H9 (cell line): ENCODE measurements at regions not wholly inside any gene's neighbourhood (a gene's known extent, or its start where the extent isn't known, plus 50 kb on each side); places are given as distances from the start of the nearest gene placed in this dataset.
"Not testable (repeated sequence)": the region's sequence is repeated elsewhere in the genome, so short reads cannot be mapped to it uniquely, and the experiment has no call there.

Experiments
- DNase-seq: peaks from one replicate; pipeline ENCODE4 v3.0.0-alpha.2; 2017
- H2AFZ ChIP-seq: one replicate; pipeline ENCODE4 v1.6.1; 2013; ENCODE audit warnings: mild to moderate bottlenecking, low read length, control low read depth, moderate library complexity
- H2AK5ac ChIP-seq: 2 replicates; pipeline ENCODE4 v1.6.1; 2013; ENCODE audit warnings: low read length, control low read depth, mixed read lengths; ENCODE audit not compliant: insufficient read length
- H2BK120ac ChIP-seq: one replicate; pipeline ENCODE4 v1.6.1; 2013; ENCODE audit warnings: low read depth, mild to moderate bottlenecking, low read length, control low read depth, inconsistent platforms; ENCODE audit not compliant: poor library complexity, severe bottlenecking
- H2BK12ac ChIP-seq: 2 replicates; pipeline ENCODE4 v1.6.1; 2013; ENCODE audit warnings: low read length, control low read depth, mixed read lengths, low read depth; ENCODE audit not compliant: insufficient read length
- H2BK15ac ChIP-seq: 2 replicates; pipeline ENCODE4 v1.6.1; 2013; ENCODE audit warnings: low read depth, low read length, control low read depth
- H2BK20ac ChIP-seq: one replicate; pipeline ENCODE4 v1.6.1; 2013; ENCODE audit warnings: low read depth, mild to moderate bottlenecking, low read length, control low read depth, inconsistent platforms; ENCODE audit not compliant: poor library complexity, severe bottlenecking
- H2BK5ac ChIP-seq: 2 replicates; pipeline ENCODE4 v1.6.1; 2013; ENCODE audit warnings: low read length, control low read depth, mixed read lengths; ENCODE audit not compliant: insufficient read length
- H3K14ac ChIP-seq: 2 replicates; pipeline ENCODE4 v1.6.1; 2013; ENCODE audit warnings: low read length, control low read depth; ENCODE audit not compliant: insufficient read depth
- H3K18ac ChIP-seq: 2 replicates; pipeline ENCODE4 v1.6.1; 2013; ENCODE audit warnings: low read depth, mild to moderate bottlenecking, mixed read lengths, low read length, control low read depth; ENCODE audit not compliant: insufficient read length
- H3K23ac ChIP-seq: 2 replicates; pipeline ENCODE4 v1.6.1; 2013; ENCODE audit warnings: low read length, control low read depth, mixed read lengths, low read depth; ENCODE audit not compliant: insufficient read length
- H3K23me2 ChIP-seq: 2 replicates; pipeline ENCODE4 v1.6.1; 2013; ENCODE audit warnings: low read depth, mild to moderate bottlenecking, mixed read lengths, low read length, control low read depth; ENCODE audit not compliant: insufficient read length, poor library complexity, severe bottlenecking
- H3K27ac ChIP-seq: 2 replicates; pipeline ENCODE4 v1.5.1; 2013; ENCODE audit warnings: low read length, control low read depth, mixed read lengths, low read depth; ENCODE audit not compliant: insufficient read length
- H3K27me3 ChIP-seq: 2 replicates; pipeline ENCODE4 v1.6.1; 2013; ENCODE audit warnings: low read length, control low read depth, inconsistent platforms; ENCODE audit not compliant: insufficient read depth
- H3K4ac ChIP-seq: 2 replicates; pipeline ENCODE4 v1.6.1; 2013; ENCODE audit warnings: low read depth, mild to moderate bottlenecking, control low read depth, inconsistent platforms, low read length, moderate library complexity
- H3K4me1 ChIP-seq: 2 replicates; pipeline ENCODE4 v1.6.1; 2013; ENCODE audit warnings: low read length, control low read depth, inconsistent platforms; ENCODE audit not compliant: insufficient read depth
- H3K4me2 ChIP-seq: 2 replicates; pipeline ENCODE4 v1.6.1; 2013; ENCODE audit warnings: low read length, control low read depth, mixed read lengths; ENCODE audit not compliant: insufficient read length, insufficient read depth
- H3K56ac ChIP-seq: 2 replicates; pipeline ENCODE4 v1.6.1; 2013; ENCODE audit warnings: low read depth, mild to moderate bottlenecking, mixed read lengths, low read length, control low read depth; ENCODE audit not compliant: insufficient read length
- H3K79me1 ChIP-seq: 2 replicates; pipeline ENCODE4 v1.6.1; 2013; ENCODE audit warnings: low read depth, mild to moderate bottlenecking, moderate library complexity, low read length, control low read depth, inconsistent platforms; ENCODE audit not compliant: insufficient read depth, poor library complexity, severe bottlenecking
- H3K79me2 ChIP-seq: 2 replicates; pipeline ENCODE4 v1.6.1; 2013; ENCODE audit warnings: low read length, control low read depth, inconsistent platforms; ENCODE audit not compliant: insufficient read depth
- H3K9ac ChIP-seq: 2 replicates; pipeline ENCODE4 v1.6.1; 2013; ENCODE audit warnings: low read length, control low read depth, mixed read lengths; ENCODE audit not compliant: insufficient read length; ENCODE audit errors: extremely low read depth
- H3K9me3 ChIP-seq: one replicate; pipeline ENCODE4 v1.6.1; 2013; ENCODE audit warnings: low read depth, low read length, inconsistent platforms; ENCODE audit not compliant: control insufficient read depth
- H3T11ph ChIP-seq: one replicate; pipeline ENCODE4 v1.6.1; 2013; ENCODE audit warnings: mild to moderate bottlenecking, low read length, control low read depth, inconsistent platforms
- H4K20me1 ChIP-seq: one replicate; pipeline ENCODE4 v1.6.1; 2013; ENCODE audit not compliant: control insufficient read depth, insufficient read length, insufficient read depth
- H4K5ac ChIP-seq: 2 replicates; pipeline ENCODE4 v1.6.1; 2013; ENCODE audit warnings: low read depth, mild to moderate bottlenecking, mixed read lengths, low read length, control low read depth; ENCODE audit not compliant: insufficient read length
- H4K8ac ChIP-seq: replicated peaks from 2 replicates; pipeline ENCODE4 v1.6.1; 2013; ENCODE audit warnings: low read length, control low read depth, mixed read lengths, low read depth; ENCODE audit not compliant: insufficient read length
- H4K91ac ChIP-seq: 2 replicates; pipeline ENCODE4 v1.6.1; 2013; ENCODE audit warnings: low read depth, mild to moderate bottlenecking, moderate library complexity, mixed read lengths, low read length, control low read depth; ENCODE audit not compliant: insufficient read length
- H3K27ac Mint-ChIP-seq, 3 experiments: 2 replicates in 2 of 3; 3 replicates in 1 of 3; pipeline ENCODE4 v1.8.0; 2020 to 2021; ENCODE audit warnings: mixed read lengths in 3 of 3, mild to moderate bottlenecking in 1 of 3, moderate library complexity in 1 of 3
- H3K27me3 Mint-ChIP-seq: 2 replicates; pipeline ENCODE4 v1.8.0; 2021; ENCODE audit warnings: low read depth, mild to moderate bottlenecking, moderate library complexity, mixed read lengths
- H3K36me3 Mint-ChIP-seq, 3 experiments: 2 replicates in 2 of 3; 3 replicates in 1 of 3; pipeline ENCODE4 v1.8.0; 2020 to 2021; ENCODE audit warnings: low read depth in 3 of 3, mixed read lengths in 3 of 3; ENCODE audit not compliant: insufficient read depth in 1 of 3
- H3K4me1 Mint-ChIP-seq, 2 experiments: 2 replicates each; pipeline ENCODE4 v1.8.0; 2020; ENCODE audit warnings: mixed read lengths in 2 of 2
- H3K4me3 Mint-ChIP-seq, 2 experiments: 2 replicates in 1 of 2; 3 replicates in 1 of 2; pipeline ENCODE4 v1.8.0; 2020 to 2021; ENCODE audit warnings: mild to moderate bottlenecking in 2 of 2, mixed read lengths in 2 of 2, moderate library complexity in 1 of 2
- H3K9me3 Mint-ChIP-seq, 2 experiments: 2 replicates in 1 of 2; 3 replicates in 1 of 2; pipeline ENCODE4 v1.8.0; 2020; ENCODE audit warnings: mild to moderate bottlenecking in 2 of 2, mixed read lengths in 2 of 2, moderate library complexity in 1 of 2
- WGBS: extraction: QIAGEN DNeasy Blood & Tissue Kit; methylation state at CpG from one replicate; pipeline ENCODE4 v1.1.7; 2013; ENCODE audit warnings: missing lambda C conversion rate, low lambda C conversion rate, mixed read lengths; ENCODE audit not compliant: insufficient read length; ENCODE audit errors: extremely low coverage; 5-methylcytosine and 5-hydroxymethylcytosine counted together

DNA sequence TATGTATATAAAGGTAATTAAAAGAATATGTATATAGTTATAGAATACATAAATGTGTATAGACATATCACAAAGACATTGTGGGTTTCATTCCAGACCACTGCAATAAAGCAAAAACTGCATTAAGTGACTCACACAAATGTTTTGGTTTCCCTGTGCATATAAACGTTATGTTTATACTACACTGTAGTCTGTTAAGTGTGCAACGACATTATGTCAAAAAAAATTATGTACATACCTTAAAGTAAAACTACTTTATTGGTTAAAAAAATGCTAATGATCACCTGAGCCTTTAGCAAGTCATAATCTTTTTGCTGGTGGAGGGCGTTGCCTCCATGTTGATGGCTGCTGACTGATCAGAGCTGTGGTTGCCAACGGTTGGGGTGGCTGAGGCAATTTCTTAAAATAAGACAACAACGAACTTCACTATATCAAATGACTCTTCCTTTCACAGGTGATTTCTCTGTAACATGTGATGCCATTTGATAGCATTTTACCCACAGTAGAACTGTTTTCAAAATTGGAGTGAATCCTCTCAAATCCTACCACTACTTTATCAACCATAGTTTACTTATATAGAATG is 107.8 kb downstream of the THSD1 start:
- not testable (repeated sequence) for H3K79me2 ChIP-seq, H3K27ac ChIP-seq, H4K91ac ChIP-seq, H3K9ac ChIP-seq, H3K4ac ChIP-seq, H3K4me2 ChIP-seq, H4K5ac ChIP-seq, H3K27me3 Mint-ChIP-seq, H2BK5ac ChIP-seq, H3K14ac ChIP-seq, H3K23me2 ChIP-seq, H3K9me3 ChIP-seq, H3K27me3 ChIP-seq, H3K36me3 Mint-ChIP-seq, H2BK120ac ChIP-seq, H3K18ac ChIP-seq, H4K20me1 ChIP-seq, H4K8ac ChIP-seq, DNase-seq, H3K27ac Mint-ChIP-seq, H3K4me3 Mint-ChIP-seq, H3T11ph ChIP-seq, H2BK20ac ChIP-seq, H2BK12ac ChIP-seq, H2AK5ac ChIP-seq, H3K56ac ChIP-seq, H3K79me1 ChIP-seq, H3K4me1 Mint-ChIP-seq, H2BK15ac ChIP-seq, H2AFZ ChIP-seq, H3K23ac ChIP-seq, H3K4me1 ChIP-seq
- H3K9me3 Mint-ChIP-seq, result peaks cover 8 to 13% of the 10 kb centered on the region in 2 experiments; a peak in 3 of 5 replicates
- WGBS, result no CpG with 5 or more reads among the region's 5 CpGs

DNA sequence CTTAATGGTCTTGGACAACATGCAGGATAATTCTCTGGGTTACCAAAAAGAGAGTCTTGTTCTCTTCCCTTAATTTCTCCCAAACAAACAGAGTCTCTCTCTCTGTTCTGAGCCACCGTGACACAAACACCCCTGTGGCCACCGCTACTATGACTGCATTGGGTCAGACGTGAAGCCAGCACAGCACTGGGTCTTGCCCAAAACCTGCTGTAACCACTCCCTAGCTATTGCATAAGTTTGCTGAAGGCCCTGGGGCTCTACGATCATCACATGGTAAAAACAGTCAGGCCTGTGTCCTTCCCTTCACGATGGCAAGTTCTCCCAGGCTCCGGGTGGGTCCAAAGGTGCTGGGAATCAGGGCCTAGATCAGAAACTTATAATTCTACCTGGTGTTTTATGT is 117.1 kb downstream of the THSD1 start:
- H3K9me3 Mint-ChIP-seq, H2BK12ac ChIP-seq, H3K27me3 Mint-ChIP-seq: not testable (repeated sequence)

More for the DNA sequence above, 117.1 kb downstream of the THSD1 start:
- H3K18ac ChIP-seq, H3K4me1 Mint-ChIP-seq, H3K4me1 ChIP-seq, H3K23me2 ChIP-seq, H4K8ac ChIP-seq, H3T11ph ChIP-seq, H4K91ac ChIP-seq, H2BK20ac ChIP-seq, H3K79me1 ChIP-seq, H3K14ac ChIP-seq, H3K27ac ChIP-seq, H3K27me3 ChIP-seq, H3K9ac ChIP-seq, H2BK5ac ChIP-seq, H2AFZ ChIP-seq, H2BK15ac ChIP-seq, H3K23ac ChIP-seq, H3K79me2 ChIP-seq, H2BK120ac ChIP-seq, H3K56ac ChIP-seq, H2AK5ac ChIP-seq, H3K36me3 Mint-ChIP-seq, H3K4me3 Mint-ChIP-seq, H4K20me1 ChIP-seq, H3K27ac Mint-ChIP-seq, H4K5ac ChIP-seq, H3K9me3 ChIP-seq, DNase-seq, H3K4ac ChIP-seq, H3K4me2 ChIP-seq: not testable (repeated sequence)
- no CpG with 5 or more reads among the region's 6 CpGs for WGBS
